ENCODE measurements at regions not wholly inside any gene's neighbourhood (a gene's known extent, or its start where the extent isn't known, plus 50 kb on each side); places are given as distances from the start of the nearest gene placed in this dataset.

- no peaks in the 10 kb centered on the region for H3K36me3 ChIP-seq (ENCODE audit: control insufficient read depth, insufficient read depth, low read length)
- no peaks in the 10 kb centered on the region for H3K9me3 ChIP-seq (ENCODE audit: control insufficient read depth, insufficient read depth, low read depth, low read length)
- H3K27me3 ChIP-seq (ENCODE audit: control insufficient read depth, insufficient read depth, low read length): no peaks in the 10 kb centered on the region; the same call in 1 of the 2 replicates
- no peak overlapping the region for H3K27ac ChIP-seq (ENCODE audit: low read length)
- no TSS peak for BruUV-seq (replicated peaks)
- H3K4me3 ChIP-seq (ENCODE audit: low read depth in 2 of 2, low read length in 2 of 2): no peak overlapping the region
- ChIA-PET CTCF (no interaction called here), POLR2A (no interaction called here)
- TF ChIP-seq CTCF (IDR thresholded peaks at IDR 0.05) (no peak), TCF7L2 (IDR thresholded peaks at IDR 0.05; ENCODE audit: low read depth, low read length) (no peak)
- intact Hi-C loops (cut with micrococcal nuclease; ENCODE audit: unreplicated experiment) (no loop called here), in situ Hi-C loops (cut with HindIII; ENCODE audit: low pct_unique_long_range_greater_than_20kb, low sequenced_read_pairs) (no loop called here)
- DNase-seq (ENCODE audit: low read depth, low spot score): no peak
- no peak for ATAC-seq
- no peaks in the 10 kb centered on the region for H3K4me1 ChIP-seq (ENCODE audit: control insufficient read depth, insufficient read depth, low read length)
Observed at GRCh38 chr16:48852951-48853350, 243.0 kb upstream of the N4BP1 start.

- ChIA-PET POLR2A (no interaction called here), CTCF (no interaction called here)
- DNase-seq (ENCODE audit: low read depth, low spot score) (no peak), ATAC-seq (no peak)
- H3K4me1 ChIP-seq (ENCODE audit: control insufficient read depth, insufficient read depth, low read length): no peaks in the 10 kb centered on the region
- in situ Hi-C loops (cut with HindIII; ENCODE audit: low pct_unique_long_range_greater_than_20kb, low sequenced_read_pairs) (no loop called here), intact Hi-C loops (cut with micrococcal nuclease; ENCODE audit: unreplicated experiment) (no loop called here)
- TF ChIP-seq POLR2AphosphoS5 (IDR thresholded peaks at IDR 0.05; ENCODE audit: low read depth, low read length): no peak
- TF ChIP-seq REST (IDR thresholded peaks at IDR 0.05; ENCODE audit: insufficient read depth in 1 of 2, low read depth in 2 of 2, low read length in 1 of 2): no peak
- no peak for TF ChIP-seq TCF7L2 (IDR thresholded peaks at IDR 0.05; ENCODE audit: low read depth, low read length)
- no peak for TF ChIP-seq SIN3A (IDR thresholded peaks at IDR 0.05; ENCODE audit: borderline replicate concordance, insufficient read depth, low read depth, low read length)
- TF ChIP-seq CTCF (IDR thresholded peaks at IDR 0.05): no peak
- H3K27ac ChIP-seq (ENCODE audit: low read length): no peak overlapping the region
- H3K27me3 ChIP-seq (ENCODE audit: control insufficient read depth, insufficient read depth, low read length): no peaks in the 10 kb centered on the region; the same call in 1 of the 2 replicates
- H3K4me3 ChIP-seq (ENCODE audit: low read depth in 2 of 2, low read length in 2 of 2): no peak overlapping the region
- no TSS peak for BruUV-seq (replicated peaks)
- no peaks in the 10 kb centered on the region for H3K36me3 ChIP-seq (ENCODE audit: control insufficient read depth, insufficient read depth, low read length)
- no peaks in the 10 kb centered on the region for H3K9me3 ChIP-seq (ENCODE audit: control insufficient read depth, insufficient read depth, low read depth, low read length)
Observed at GRCh38 chr16:48852458-48852857, 242.5 kb upstream of the N4BP1 start.

All from Panc1 (cell line).